Heart left ventricle (tissue), 13 donors: ENCODE measurements at regions not wholly inside any gene's neighbourhood (a gene's known extent, or its start where the extent isn't known, plus 50 kb on each side); places are given as distances from the start of the nearest gene placed in this dataset.

Experiments
- CTCF ChIP-seq, 12 donors: fragments of 200-600 bp; sonication (generic) in 4 of 12; IDR thresholded peaks; one replicate each; pipeline versions ENCODE4 v1.5.0 to v1.8.0; 2018 to 2022; ENCODE audit warnings: antibody characterized with exemption in 12 of 12, mild to moderate bottlenecking in 5 of 12
- POLR2A ChIP-seq, 2 donors: fragments of 450-650 bp; IDR thresholded peaks; one replicate each; pipeline ENCODE4 v1.6.1; 2017; ENCODE audit warnings: antibody characterized with exemption in 2 of 2, mild to moderate bottlenecking in 2 of 2, moderate library complexity in 2 of 2
- donor health status: ischemic (EF 13 %, LVEDD 7.1; RV severe dilation, severe dysfunction).
- donor health status: DM: no; HTN: yes; CAD: no.
- donor health status: DM: no; HTN: no; CAD: no.
- donor health status: ischemic (EF 25% LVEDD 6.9; RV normal size, moderate dysfunction).
- donor health status: ischemic (EF 25% LVEDD 5.7; RV mildly dilated, moderate dysfunction).
- donor health status: ischemic (EF 35%, LVEDD 5.7; RV mildly dilated, moderate dysfunction).
- donor health status: nonischemic (EF 11% LVEDD 7.7; RV severe dilation, severe dysfunction).
- donor health status: DM: yes; HTN: yes; CAD: no.
- donor health status: PGD.
- donor health status: ischemic (EF 29% LVEDD 5.4; RV normal size, mild dysfunction).
- donor health status: nonischemic (EF 23%, LVEDD 6.1; RV moderate dilation, normal function).

- TF ChIP-seq POLR2A (IDR thresholded peaks at IDR 0.05) (no peak), CTCF (IDR thresholded peaks at IDR 0.05) (no peak)
Observed at GRCh38 chr15:39434751-39435238, 146.1 kb upstream of the THBS1 start.
